ENCODE measurements at regions not wholly inside any gene's neighbourhood (a gene's known extent, or its start where the extent isn't known, plus 50 kb on each side); places are given as distances from the start of the nearest gene placed in this dataset.

DNA sequence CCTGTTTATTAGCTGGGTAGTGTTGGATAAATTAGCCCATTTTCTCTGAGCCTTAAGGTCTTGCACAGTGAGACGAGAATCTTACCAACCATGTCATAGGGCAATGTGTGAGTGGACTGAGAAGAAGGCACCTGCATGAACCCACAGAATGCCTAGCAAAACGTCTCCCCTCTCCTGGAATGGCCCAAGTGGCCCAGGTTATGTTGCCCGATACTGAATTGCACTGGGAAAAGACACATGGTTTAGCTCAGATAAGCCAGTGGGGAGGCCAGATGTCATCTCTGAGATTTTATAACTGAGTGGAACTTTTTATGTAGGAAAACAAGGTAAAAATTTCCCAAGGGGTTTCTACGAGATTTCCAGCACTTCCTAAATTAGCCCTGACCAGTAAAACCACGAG is 104.7 kb upstream of the IKZF1 start:
- Histone ChIP-seq H3K27me3 (ENCODE audit: low read depth, low read length) (no peaks in the 10 kb centered on the region), H2AFZ (ENCODE audit: low read depth, low read length) (no peak overlapping the region), H3K9ac (ENCODE audit: low read length) (no peak overlapping the region), H3K79me2 (ENCODE audit: low read length) (no peaks in the 10 kb centered on the region), H3K4me2 (ENCODE audit: low read length) (peak overlapping the region; percentile 20; the same call in 1 of the 2 replicates), H3K36me3 (replicated peaks; ENCODE audit: low read depth, low read length) (no peaks in the 10 kb centered on the region), H4K20me1 (ENCODE audit: insufficient read depth, low read length) (no peaks in the 10 kb centered on the region), H3K4me3 (ENCODE audit: low read length) (no peak overlapping the region), H3K27ac (ENCODE audit: low read length) (no peak overlapping the region), H3K4me1 (ENCODE audit: low read length) (peaks cover 78% of the 10 kb centered on the region), H3K9me3 (ENCODE audit: insufficient read depth, low read length) (no peaks in the 10 kb centered on the region)
- TF ChIP-seq EZH2phosphoT487 (IDR thresholded peaks at IDR 0.05; ENCODE audit: low read depth): no peak
- TF ChIP-seq, protein P1, sequence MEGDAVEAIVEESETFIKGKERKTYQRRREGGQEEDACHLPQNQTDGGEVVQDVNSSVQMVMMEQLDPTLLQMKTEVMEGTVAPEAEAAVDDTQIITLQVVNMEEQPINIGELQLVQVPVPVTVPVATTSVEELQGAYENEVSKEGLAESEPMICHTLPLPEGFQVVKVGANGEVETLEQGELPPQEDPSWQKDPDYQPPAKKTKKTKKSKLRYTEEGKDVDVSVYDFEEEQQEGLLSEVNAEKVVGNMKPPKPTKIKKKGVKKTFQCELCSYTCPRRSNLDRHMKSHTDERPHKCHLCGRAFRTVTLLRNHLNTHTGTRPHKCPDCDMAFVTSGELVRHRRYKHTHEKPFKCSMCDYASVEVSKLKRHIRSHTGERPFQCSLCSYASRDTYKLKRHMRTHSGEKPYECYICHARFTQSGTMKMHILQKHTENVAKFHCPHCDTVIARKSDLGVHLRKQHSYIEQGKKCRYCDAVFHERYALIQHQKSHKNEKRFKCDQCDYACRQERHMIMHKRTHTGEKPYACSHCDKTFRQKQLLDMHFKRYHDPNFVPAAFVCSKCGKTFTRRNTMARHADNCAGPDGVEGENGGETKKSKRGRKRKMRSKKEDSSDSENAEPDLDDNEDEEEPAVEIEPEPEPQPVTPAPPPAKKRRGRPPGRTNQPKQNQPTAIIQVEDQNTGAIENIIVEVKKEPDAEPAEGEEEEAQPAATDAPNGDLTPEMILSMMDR (IDR thresholded peaks at IDR 0.05; ENCODE audit: low read depth, low read length): no peak

DNA sequence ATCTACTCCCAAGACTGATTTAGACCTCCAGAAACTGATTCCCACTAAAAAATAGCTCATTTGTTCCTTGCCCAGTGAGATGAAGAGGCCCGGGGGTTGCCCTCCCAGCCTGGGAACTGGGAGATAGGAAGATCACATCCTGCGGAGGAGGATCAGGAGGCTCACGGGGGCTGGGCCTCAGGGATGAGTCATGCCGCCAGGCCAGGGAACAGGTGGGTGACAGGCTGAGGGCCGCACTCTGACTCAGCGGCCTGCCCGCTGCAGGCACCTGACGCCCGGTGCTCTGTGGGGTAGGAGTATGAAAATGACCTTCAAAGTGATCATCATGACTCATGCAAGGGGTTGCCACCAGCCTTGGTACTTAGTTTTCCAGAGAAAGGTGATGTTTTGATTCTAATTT is 104.5 kb upstream of the ZPBP start:
- H3K4me1 ChIP-seq (ENCODE audit: low read length): peaks cover 55% of the 10 kb centered on the region
- H3K4me3 ChIP-seq (ENCODE audit: low read length): peak overlapping the region; percentile 54
- H3K79me2 ChIP-seq (ENCODE audit: low read length): no peaks in the 10 kb centered on the region
- H3K9me3 ChIP-seq (ENCODE audit: insufficient read depth, low read length): no peaks in the 10 kb centered on the region
- no peaks in the 10 kb centered on the region for H3K36me3 ChIP-seq (replicated peaks; ENCODE audit: low read depth, low read length)
- peak overlapping the region; percentile 80 for H3K27ac ChIP-seq (ENCODE audit: low read length)
- no peaks in the 10 kb centered on the region for H3K27me3 ChIP-seq (ENCODE audit: low read depth, low read length)
- TF ChIP-seq, protein P1 (IDR thresholded peaks at IDR 0.05; ENCODE audit: low read depth, low read length): no peak
- TF ChIP-seq EZH2phosphoT487 (IDR thresholded peaks at IDR 0.05; ENCODE audit: low read depth): no peak
- H2AFZ ChIP-seq (ENCODE audit: low read depth, low read length): peak overlapping the region; percentile 44; the same call in 1 of the 2 replicates
- H4K20me1 ChIP-seq (ENCODE audit: insufficient read depth, low read length): no peaks in the 10 kb centered on the region
- H3K4me2 ChIP-seq (ENCODE audit: low read length): peak overlapping the region; percentile 83
- H3K9ac ChIP-seq (ENCODE audit: low read length): peak overlapping the region; percentile 62

DNA sequence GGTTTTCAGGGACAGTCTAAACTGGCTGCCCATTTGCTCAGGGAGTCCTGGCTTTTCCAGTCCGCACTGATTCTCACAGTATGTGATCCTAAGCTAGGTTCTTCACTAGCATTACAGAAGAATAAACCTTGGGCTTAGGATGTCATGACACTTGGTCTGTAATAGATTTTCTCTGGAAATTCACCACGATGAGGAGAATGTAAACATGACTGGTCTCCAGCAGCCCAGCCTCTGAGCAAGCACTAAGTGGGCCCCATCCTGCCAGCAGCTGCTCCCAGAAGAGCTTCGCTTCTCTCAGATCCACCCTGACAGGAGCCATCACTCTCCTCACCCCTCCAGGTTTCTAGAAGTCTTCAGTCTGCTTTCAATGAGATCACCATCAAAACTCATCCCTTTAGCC is 103.7 kb upstream of the ZPBP start:
- Histone ChIP-seq H2AFZ (ENCODE audit: low read depth, low read length) (peak overlapping the region; percentile 44; the same call in 1 of the 2 replicates), H3K9me3 (ENCODE audit: insufficient read depth, low read length) (no peaks in the 10 kb centered on the region), H3K9ac (ENCODE audit: low read length) (peak overlapping the region; percentile 62), H3K27me3 (ENCODE audit: low read depth, low read length) (no peaks in the 10 kb centered on the region), H3K27ac (ENCODE audit: low read length) (peak overlapping the region; percentile 80), H3K4me2 (ENCODE audit: low read length) (peak overlapping the region; percentile 83), H3K36me3 (replicated peaks; ENCODE audit: low read depth, low read length) (no peaks in the 10 kb centered on the region), H3K4me3 (ENCODE audit: low read length) (peak overlapping the region; percentile 54), H3K79me2 (ENCODE audit: low read length) (no peaks in the 10 kb centered on the region), H3K4me1 (ENCODE audit: low read length) (peaks cover 48% of the 10 kb centered on the region), H4K20me1 (ENCODE audit: insufficient read depth, low read length) (no peaks in the 10 kb centered on the region)
- no peak for TF ChIP-seq EZH2phosphoT487 (IDR thresholded peaks at IDR 0.05; ENCODE audit: low read depth)
- TF ChIP-seq, protein P1 (IDR thresholded peaks at IDR 0.05; ENCODE audit: low read depth, low read length): no peak

DNA sequence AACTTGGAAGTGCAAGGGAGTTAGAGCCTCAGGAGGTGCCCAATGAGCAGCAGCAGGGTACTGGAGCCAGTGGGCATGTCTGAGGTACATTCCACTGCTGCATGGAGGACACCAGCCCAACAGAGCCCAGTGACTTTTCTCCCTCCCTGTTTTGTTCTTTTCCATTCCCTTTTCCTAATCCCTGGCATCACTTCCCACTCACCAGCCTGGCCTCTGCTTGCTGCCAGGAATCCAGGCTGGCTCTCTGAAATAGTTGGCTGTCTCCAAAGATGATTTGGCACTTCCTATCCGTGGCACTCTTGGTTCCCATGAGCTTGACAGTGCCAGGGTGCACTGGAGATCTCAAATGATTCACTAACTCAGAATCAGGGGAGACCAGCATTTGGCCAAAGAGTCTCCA is 97.7 kb upstream of the ZPBP start:
- Histone ChIP-seq H3K36me3 (replicated peaks; ENCODE audit: low read depth, low read length) (peaks cover 16% of the 10 kb centered on the region), H3K4me3 (ENCODE audit: low read length) (no peak overlapping the region), H3K4me2 (ENCODE audit: low read length) (no peak overlapping the region), H4K20me1 (ENCODE audit: insufficient read depth, low read length) (no peaks in the 10 kb centered on the region), H3K9me3 (ENCODE audit: insufficient read depth, low read length) (peaks cover 19% of the 10 kb centered on the region), H3K27me3 (ENCODE audit: low read depth, low read length) (no peaks in the 10 kb centered on the region), H3K4me1 (ENCODE audit: low read length) (peaks cover 29% of the 10 kb centered on the region), H3K27ac (ENCODE audit: low read length) (no peak overlapping the region), H2AFZ (ENCODE audit: low read depth, low read length) (no peak overlapping the region), H3K79me2 (ENCODE audit: low read length) (no peaks in the 10 kb centered on the region), H3K9ac (ENCODE audit: low read length) (no peak overlapping the region)
- TF ChIP-seq EZH2phosphoT487 (IDR thresholded peaks at IDR 0.05; ENCODE audit: low read depth): no peak
- TF ChIP-seq, protein P1 (IDR thresholded peaks at IDR 0.05; ENCODE audit: low read depth, low read length): no peak

Measured in OCI-LY3 (cell line).